SK-N-SH treated with all-trans-retinoic acid at 6 μM for 48 hours (cell line): ENCODE measurements at regions not wholly inside any gene's neighbourhood (a gene's known extent, or its start where the extent isn't known, plus 50 kb on each side); places are given as distances from the start of the nearest gene placed in this dataset.
"Not testable (repeated sequence)": the region's sequence is repeated elsewhere in the genome, so short reads cannot be mapped to it uniquely, and the experiment has no call there.

Source experiments
- ATAC-seq: fragments of 200-7000 bp; cut with Tn5 transposase; 3 replicates; pipeline ENCODE4 v1.9.1; 2020; ENCODE audit warnings: mild to moderate bottlenecking, moderate library complexity
- ARNTL ChIP-seq: fragments of 450-650 bp; formaldehyde crosslinking; IDR thresholded peaks from 2 replicates; pipeline ENCODE4 v1.5.0; 2020; ENCODE audit warnings: low read depth, mild to moderate bottlenecking, moderate library complexity, borderline replicate concordance
- BACH2 ChIP-seq: fragments of 250-450 bp; sonication (Bioruptor Pico); IDR thresholded peaks from 2 replicates; pipeline ENCODE4 v1.9.0; 2021; ENCODE audit warnings: mild to moderate bottlenecking, borderline replicate concordance
- CSDC2 ChIP-seq: fragments of 250-450 bp; sonication (Bioruptor Pico); IDR thresholded peaks from 2 replicates; pipeline ENCODE4 v1.5.0; 2020; ENCODE audit warnings: mild to moderate bottlenecking, moderate library complexity
- ESRRG ChIP-seq: fragments of 250-450 bp; sonication (Bioruptor Pico); IDR thresholded peaks from 2 replicates; pipeline ENCODE4 v1.6.1; 2021; ENCODE audit warnings: mild to moderate bottlenecking
- GLIS3 ChIP-seq: fragments of 250-450 bp; sonication (Bioruptor Pico); IDR thresholded peaks from 2 replicates; pipeline ENCODE4 v1.5.0; 2020; ENCODE audit warnings: mild to moderate bottlenecking, moderate library complexity
- ISL1 ChIP-seq: fragments of 250-450 bp; sonication (Bioruptor Pico); IDR thresholded peaks from 2 replicates; pipeline ENCODE4 v2.1.2; 2022; ENCODE audit warnings: mild to moderate bottlenecking, moderate library complexity
- SNAI2 ChIP-seq: fragments of 250-450 bp; sonication (Bioruptor Pico); IDR thresholded peaks from 2 replicates; pipeline ENCODE4 v1.5.0; 2020; ENCODE audit warnings: mild to moderate bottlenecking, moderate library complexity
- TCF4 ChIP-seq: fragments of 250-450 bp; sonication (Bioruptor Pico); IDR thresholded peaks from 2 replicates; pipeline ENCODE4 v1.8.0; 2021; ENCODE audit warnings: mild to moderate bottlenecking, moderate library complexity, borderline replicate concordance
- ZFP3 ChIP-seq: fragments of 250-450 bp; sonication (Bioruptor Pico); IDR thresholded peaks from 2 replicates; pipeline ENCODE4 v1.5.0; 2020; ENCODE audit warnings: mild to moderate bottlenecking, moderate library complexity
- ZFP30 ChIP-seq: fragments of 450-650 bp; formaldehyde crosslinking; IDR thresholded peaks from 2 replicates; pipeline ENCODE4 v1.5.0; 2022; ENCODE audit warnings: mild to moderate bottlenecking, moderate library complexity
- ZNF565 ChIP-seq: fragments of 450-650 bp; formaldehyde crosslinking; conservative IDR thresholded peaks from 2 replicates; pipeline ENCODE4 v1.5.0; 2020; ENCODE audit warnings: low read depth, mild to moderate bottlenecking, moderate library complexity
- ZNF70 ChIP-seq: fragments of 450-650 bp; formaldehyde crosslinking; IDR thresholded peaks from 2 replicates; pipeline ENCODE4 v1.5.0; 2020; ENCODE audit warnings: mild to moderate bottlenecking, moderate library complexity
- ZNF8 ChIP-seq: fragments of 450-650 bp; formaldehyde crosslinking; IDR thresholded peaks from 2 replicates; pipeline ENCODE4 v1.5.0; 2020; ENCODE audit warnings: mild to moderate bottlenecking, moderate library complexity
- TF ChIP-seq, protein P1 (sequence below): fragments of 250-450 bp; sonication (Bioruptor Pico); IDR thresholded peaks from 2 replicates; pipeline ENCODE4 v1.8.0; 2021; ENCODE audit warnings: low read depth, mild to moderate bottlenecking, moderate library complexity, borderline replicate concordance
- TF ChIP-seq, protein P2 (sequence below): fragments of 250-450 bp; sonication (Bioruptor Pico); IDR thresholded peaks from 2 replicates; pipeline ENCODE4 v1.5.1; 2021; ENCODE audit warnings: mild to moderate bottlenecking, moderate library complexity
- TF ChIP-seq, protein P3 (sequence below): fragments of 250-450 bp; sonication (Bioruptor Pico); IDR thresholded peaks from 2 replicates; pipeline ENCODE4 v1.5.0; 2020; ENCODE audit warnings: mild to moderate bottlenecking, moderate library complexity
- TF ChIP-seq, protein P4 (sequence below): fragments of 250-450 bp; sonication (Bioruptor Pico); IDR thresholded peaks from 2 replicates; pipeline ENCODE4 v1.5.1; 2020; ENCODE audit warnings: low read depth, mild to moderate bottlenecking, moderate library complexity

DNA sequence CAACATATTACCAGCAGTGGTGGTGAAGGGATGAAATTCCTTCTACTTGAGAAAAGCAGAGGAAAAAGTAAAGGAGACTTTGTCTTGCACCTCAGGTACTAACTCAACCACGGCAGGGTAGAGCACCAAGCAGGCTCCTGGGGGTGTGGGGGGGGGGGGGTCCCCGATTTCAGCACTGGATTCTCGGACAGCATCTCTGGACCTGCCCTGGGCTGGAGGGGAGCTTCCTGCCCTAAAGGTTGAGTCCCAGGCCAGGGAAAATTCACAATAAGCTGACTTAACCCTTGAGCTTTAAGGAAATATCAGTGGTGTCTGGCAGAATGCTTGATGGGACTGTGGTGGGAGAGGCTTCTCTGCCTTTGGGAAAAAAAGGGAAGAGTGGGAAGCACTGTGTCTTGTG is 233.2 kb upstream of the CXADR start (continued):
- no peak for TF ChIP-seq ZNF565 (CRISPR knock-in tag)

DNA sequence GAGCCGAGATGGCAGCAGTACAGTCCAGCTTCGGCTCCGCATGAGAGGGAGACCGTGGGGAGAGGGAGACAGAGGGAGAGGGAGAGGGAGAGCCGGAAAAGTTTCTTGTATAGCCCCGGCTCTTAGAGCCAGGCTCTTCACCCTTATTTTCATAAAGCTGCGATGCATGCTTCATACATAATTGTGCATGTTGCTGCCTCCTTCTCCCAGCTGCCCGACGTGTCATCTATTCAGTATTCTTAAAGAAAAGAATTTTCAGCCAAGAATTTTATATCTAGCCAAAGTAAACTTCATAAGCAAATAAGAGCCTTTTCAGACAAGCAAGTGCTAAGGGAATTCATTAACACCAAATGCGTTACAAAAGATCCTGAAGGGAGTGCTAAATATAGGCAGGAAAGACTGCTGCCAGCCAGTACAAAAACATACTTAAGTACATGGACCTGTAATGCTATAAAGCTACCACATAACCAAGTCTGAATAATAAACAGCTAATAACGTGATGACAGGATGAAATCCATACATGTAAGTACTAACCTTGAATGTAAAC is 219.8 kb upstream of the CXADR start:
- ATAC-seq, result not testable (repeated sequence)

DNA sequence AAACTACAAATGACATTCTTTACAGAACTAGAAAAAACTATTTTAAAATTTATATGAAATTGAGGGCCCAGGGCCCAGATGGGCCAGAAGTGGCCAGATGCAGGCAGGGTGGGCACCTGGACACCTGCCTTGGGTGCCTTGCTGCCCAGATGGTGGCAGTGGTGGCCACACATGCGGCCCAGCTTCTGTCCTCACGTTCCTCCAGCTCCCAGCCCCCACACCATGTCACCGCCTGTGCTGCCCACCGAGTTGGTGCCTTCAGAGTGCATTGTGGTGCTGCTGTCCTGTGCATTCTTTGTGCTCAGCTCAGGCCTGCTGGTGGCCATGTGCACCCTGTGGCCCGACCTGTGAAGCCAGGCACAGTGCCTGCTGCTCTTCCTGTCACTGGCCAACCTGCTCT is 216.8 kb upstream of the CXADR start:
- TF ChIP-seq, protein P1, sequence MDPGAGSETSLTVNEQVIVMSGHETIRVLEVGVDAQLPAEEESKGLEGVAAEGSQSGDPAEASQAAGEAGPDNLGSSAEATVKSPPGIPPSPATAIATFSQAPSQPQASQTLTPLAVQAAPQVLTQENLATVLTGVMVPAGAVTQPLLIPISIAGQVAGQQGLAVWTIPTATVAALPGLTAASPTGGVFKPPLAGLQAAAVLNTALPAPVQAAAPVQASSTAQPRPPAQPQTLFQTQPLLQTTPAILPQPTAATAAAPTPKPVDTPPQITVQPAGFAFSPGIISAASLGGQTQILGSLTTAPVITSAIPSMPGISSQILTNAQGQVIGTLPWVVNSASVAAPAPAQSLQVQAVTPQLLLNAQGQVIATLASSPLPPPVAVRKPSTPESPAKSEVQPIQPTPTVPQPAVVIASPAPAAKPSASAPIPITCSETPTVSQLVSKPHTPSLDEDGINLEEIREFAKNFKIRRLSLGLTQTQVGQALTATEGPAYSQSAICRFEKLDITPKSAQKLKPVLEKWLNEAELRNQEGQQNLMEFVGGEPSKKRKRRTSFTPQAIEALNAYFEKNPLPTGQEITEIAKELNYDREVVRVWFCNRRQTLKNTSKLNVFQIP (CRISPR knock-in tag), result no peak
- TF ChIP-seq TCF4 (CRISPR knock-in tag) (no peak), GLIS3 (CRISPR knock-in tag) (no peak)
- ATAC-seq, result no peak

DNA sequence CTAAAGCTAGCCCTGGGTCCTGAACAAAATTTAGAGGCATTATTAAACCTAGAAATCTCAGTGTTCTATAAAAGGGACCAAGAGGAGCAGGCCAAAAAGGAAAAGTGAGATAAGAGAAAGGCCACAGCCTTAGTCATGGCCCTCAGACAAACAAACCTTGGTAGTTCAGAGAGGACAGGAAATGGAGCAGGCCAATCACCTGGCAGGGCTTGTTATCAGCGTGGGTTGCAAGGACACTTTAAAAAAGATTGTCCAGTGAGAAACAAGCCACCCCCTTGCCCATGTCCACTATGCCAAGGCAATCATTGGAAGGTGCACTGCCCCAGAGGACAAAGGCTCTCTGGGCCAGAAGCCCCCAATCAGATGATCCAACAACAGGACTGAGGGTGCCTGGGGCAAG is 213.3 kb upstream of the CXADR start:
- not testable (repeated sequence) for ATAC-seq

DNA sequence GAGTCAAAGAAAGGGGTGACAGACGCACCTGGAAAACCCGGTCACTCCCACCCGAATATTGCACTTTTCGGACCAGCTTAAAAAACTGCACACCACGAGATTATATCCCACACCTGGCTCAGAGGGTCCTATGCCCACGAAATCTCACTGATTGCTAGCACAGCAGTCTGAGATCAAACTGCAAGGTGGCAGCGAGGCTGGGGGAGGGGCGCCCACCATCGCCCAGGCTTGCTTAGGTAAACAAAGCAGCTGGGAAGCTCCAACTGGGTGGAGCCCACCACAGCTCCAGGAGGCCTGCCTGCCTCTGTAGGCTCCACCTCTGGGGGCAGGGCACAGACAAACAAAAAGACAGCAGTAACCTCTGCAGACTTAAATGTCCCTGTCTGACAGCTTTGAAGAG is 185.1 kb upstream of the CXADR start:
- not testable (repeated sequence) for ATAC-seq

DNA sequence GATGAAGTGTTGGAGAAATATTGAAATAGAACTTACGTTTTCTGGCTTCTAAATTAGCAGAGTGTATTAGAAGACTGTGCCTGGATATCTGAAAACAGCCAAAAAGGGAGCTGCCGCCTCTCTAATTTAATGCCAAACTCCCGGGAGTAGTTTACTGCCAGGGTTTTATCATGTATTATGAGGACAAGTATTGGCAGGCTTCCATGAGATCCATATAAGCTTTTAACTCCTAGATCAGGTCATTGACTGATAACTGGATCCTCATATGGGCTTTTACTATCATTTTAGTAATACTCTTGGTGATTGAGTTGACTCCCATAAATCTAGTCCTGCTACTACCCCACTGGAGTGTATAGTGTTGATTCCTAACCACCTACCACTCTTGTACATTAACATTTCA is 178.4 kb upstream of the CXADR start:
- peak; percentile 57; the same call in 1 of the 2 replicates for TF ChIP-seq TCF4 (CRISPR knock-in tag)
- TF ChIP-seq, protein P2, sequence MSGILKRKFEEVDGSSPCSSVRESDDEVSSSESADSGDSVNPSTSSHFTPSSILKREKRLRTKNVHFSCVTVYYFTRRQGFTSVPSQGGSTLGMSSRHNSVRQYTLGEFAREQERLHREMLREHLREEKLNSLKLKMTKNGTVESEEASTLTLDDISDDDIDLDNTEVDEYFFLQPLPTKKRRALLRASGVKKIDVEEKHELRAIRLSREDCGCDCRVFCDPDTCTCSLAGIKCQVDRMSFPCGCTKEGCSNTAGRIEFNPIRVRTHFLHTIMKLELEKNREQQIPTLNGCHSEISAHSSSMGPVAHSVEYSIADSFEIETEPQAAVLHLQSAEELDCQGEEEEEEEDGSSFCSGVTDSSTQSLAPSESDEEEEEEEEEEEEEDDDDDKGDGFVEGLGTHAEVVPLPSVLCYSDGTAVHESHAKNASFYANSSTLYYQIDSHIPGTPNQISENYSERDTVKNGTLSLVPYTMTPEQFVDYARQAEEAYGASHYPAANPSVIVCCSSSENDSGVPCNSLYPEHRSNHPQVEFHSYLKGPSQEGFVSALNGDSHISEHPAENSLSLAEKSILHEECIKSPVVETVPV, result peak; percentile 81; the same call in 1 of the 2 replicates
- peak; percentile 84 for TF ChIP-seq ISL1 (CRISPR knock-in tag)
- TF ChIP-seq ZNF8 (CRISPR knock-in tag), result no peak
- TF ChIP-seq, protein P3, sequence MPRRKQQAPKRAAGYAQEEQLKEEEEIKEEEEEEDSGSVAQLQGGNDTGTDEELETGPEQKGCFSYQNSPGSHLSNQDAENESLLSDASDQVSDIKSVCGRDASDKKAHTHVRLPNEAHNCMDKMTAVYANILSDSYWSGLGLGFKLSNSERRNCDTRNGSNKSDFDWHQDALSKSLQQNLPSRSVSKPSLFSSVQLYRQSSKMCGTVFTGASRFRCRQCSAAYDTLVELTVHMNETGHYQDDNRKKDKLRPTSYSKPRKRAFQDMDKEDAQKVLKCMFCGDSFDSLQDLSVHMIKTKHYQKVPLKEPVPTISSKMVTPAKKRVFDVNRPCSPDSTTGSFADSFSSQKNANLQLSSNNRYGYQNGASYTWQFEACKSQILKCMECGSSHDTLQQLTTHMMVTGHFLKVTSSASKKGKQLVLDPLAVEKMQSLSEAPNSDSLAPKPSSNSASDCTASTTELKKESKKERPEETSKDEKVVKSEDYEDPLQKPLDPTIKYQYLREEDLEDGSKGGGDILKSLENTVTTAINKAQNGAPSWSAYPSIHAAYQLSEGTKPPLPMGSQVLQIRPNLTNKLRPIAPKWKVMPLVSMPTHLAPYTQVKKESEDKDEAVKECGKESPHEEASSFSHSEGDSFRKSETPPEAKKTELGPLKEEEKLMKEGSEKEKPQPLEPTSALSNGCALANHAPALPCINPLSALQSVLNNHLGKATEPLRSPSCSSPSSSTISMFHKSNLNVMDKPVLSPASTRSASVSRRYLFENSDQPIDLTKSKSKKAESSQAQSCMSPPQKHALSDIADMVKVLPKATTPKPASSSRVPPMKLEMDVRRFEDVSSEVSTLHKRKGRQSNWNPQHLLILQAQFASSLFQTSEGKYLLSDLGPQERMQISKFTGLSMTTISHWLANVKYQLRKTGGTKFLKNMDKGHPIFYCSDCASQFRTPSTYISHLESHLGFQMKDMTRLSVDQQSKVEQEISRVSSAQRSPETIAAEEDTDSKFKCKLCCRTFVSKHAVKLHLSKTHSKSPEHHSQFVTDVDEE (CRISPR knock-in tag), result peak; percentile 86; the same call in 1 of the 2 replicates
- no peak for TF ChIP-seq ZFP30
- no peak for TF ChIP-seq BACH2 (CRISPR knock-in tag)
- peak; percentile 82; the same call in 1 of the 2 replicates for TF ChIP-seq GLIS3 (CRISPR knock-in tag)
- no peak for TF ChIP-seq ESRRG (CRISPR knock-in tag)
- no peak for TF ChIP-seq SNAI2 (CRISPR knock-in tag)
- no peak for ATAC-seq

DNA sequence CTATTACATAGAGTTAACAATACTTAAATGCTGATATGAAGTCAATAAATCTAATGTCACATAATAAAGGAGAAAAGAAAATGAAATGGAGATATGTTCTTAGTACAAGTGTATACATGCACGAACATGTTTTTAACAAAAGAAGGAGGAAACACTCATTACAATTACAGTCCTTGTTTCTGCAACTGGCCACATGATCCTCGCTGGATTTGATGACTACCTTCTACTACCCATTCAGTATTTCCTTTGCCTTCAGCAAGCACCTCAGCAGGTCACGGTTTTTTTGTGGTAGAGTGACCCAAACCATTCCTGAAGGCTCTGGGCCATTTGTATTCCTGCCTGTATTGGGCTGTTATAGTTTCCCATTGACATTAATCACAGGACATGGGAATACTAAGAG is 172.8 kb upstream of the CXADR start:
- no peak for ATAC-seq
- no peak for TF ChIP-seq ESRRG (CRISPR knock-in tag)
- TF ChIP-seq, protein P1 (CRISPR knock-in tag), result no peak
- TF ChIP-seq ZNF8 (CRISPR knock-in tag), result no peak
- TF ChIP-seq TCF4 (CRISPR knock-in tag), result no peak
- TF ChIP-seq ZFP3 (CRISPR knock-in tag), result no peak
- TF ChIP-seq BACH2 (CRISPR knock-in tag), result no peak
- TF ChIP-seq SNAI2 (CRISPR knock-in tag), result no peak
- TF ChIP-seq ARNTL (CRISPR knock-in tag), result no peak
- TF ChIP-seq, protein P4, sequence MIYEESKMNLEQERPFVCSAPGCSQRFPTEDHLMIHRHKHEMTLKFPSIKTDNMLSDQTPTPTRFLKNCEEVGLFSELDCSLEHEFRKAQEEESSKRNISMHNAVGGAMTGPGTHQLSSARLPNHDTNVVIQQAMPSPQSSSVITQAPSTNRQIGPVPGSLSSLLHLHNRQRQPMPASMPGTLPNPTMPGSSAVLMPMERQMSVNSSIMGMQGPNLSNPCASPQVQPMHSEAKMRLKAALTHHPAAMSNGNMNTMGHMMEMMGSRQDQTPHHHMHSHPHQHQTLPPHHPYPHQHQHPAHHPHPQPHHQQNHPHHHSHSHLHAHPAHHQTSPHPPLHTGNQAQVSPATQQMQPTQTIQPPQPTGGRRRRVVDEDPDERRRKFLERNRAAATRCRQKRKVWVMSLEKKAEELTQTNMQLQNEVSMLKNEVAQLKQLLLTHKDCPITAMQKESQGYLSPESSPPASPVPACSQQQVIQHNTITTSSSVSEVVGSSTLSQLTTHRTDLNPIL (CRISPR knock-in tag), result no peak
- TF ChIP-seq ISL1 (CRISPR knock-in tag), result no peak
- TF ChIP-seq ZNF70 (CRISPR knock-in tag), result no peak
- TF ChIP-seq, protein P3 (CRISPR knock-in tag), result no peak
- TF ChIP-seq CSDC2 (CRISPR knock-in tag), result no peak
